ENCODE measurements at regions not wholly inside any gene's neighbourhood (a gene's known extent, or its start where the extent isn't known, plus 50 kb on each side); places are given as distances from the start of the nearest gene placed in this dataset.

DNA sequence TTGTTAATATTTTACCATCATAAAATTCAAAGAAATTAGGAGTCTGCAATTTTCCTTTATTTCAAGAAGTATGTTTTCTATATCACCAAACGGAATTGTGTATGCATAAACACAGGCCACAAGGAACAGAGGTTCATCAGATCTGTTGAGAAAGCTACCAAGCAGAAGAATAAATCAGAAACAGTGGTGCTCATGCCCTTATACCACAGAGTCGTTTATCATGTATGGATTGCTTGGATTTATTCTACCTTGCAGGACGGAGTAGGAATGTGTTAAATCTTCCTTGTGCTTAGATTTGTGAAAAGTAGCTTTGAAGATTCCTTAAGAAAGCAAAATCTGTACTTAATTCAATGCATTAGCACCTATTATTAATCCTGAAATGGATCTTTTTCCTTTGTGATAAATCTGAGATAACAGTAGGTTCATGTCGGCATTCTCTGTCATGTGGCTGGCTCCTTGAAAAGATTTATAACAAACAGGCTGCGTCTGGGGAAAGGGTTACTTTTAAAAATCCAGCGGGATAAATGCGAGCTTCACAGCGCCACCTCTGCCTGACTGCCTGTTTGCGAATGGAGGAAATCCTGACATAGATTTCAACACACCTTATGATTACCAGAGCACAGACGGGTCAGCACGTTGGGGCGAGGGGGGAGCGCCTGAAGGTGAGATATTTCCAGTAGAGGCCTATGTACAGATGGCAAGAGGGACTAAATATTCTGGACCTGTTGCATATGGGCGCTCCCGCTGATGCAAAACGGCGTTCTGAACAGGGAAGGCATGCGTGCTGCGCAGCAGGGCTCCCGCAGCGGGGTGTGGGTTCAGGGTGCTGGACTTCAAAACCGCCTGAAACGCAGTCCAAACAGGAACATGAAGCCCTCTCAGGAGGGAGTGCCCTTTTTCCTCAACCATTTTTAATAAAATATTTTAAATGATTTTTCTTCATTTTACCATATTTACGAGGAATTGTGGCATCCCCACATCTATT lies 445.5 kb upstream of the SGCG start:
- intact Hi-C loops (cut with DNase I), result no loop called here

DNA sequence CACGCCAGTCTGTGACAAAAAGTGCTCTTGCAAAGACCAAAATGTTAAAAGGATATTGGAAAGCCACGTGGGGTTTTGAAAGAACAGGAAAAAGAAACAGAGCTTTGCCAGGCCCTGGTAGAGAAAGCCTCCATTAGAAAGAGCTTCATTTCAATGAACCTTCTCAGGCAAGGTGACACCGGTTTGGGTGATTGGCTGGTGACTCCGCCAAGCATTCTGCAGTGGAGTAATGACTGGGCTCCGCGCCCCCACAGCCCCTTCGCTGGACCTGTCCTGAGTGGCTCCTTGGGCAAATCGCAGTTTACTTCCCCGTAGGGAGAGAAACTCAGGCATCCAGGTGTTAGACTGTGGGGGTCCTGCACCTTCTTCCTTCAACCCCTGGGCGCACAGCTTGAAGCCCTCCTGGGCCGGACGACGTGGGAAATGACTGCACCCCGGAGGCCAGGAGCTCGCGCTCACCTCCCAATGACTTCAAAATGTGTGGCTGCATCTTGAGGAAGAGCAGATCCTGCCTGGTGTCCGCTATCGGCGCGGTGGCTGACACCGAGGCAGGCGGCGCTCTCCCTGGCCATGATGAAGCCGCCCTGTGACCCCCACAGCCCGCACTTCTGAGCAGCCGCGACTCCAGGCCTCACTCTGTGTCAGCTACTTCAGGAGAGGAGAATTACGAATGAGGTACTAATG lies 444.6 kb upstream of the SGCG start:
- H3K4me1 ChIP-seq, result no peaks in the 10 kb centered on the region
- WGBS, 4 donors, result 63 to 77% (median 67%) methylated on average over 21 to 28 of the region's 28 CpGs

More for the DNA sequence above, 445.5 kb upstream of the SGCG start:
- 38 to 53% (median 48%) methylated on average over 24 of the region's 24 CpGs for WGBS, 4 donors
- peak overlapping the region in 2 of 12 donors; percentile 3 to 28 for H3K4me3 ChIP-seq
- TF ChIP-seq, protein P1, sequence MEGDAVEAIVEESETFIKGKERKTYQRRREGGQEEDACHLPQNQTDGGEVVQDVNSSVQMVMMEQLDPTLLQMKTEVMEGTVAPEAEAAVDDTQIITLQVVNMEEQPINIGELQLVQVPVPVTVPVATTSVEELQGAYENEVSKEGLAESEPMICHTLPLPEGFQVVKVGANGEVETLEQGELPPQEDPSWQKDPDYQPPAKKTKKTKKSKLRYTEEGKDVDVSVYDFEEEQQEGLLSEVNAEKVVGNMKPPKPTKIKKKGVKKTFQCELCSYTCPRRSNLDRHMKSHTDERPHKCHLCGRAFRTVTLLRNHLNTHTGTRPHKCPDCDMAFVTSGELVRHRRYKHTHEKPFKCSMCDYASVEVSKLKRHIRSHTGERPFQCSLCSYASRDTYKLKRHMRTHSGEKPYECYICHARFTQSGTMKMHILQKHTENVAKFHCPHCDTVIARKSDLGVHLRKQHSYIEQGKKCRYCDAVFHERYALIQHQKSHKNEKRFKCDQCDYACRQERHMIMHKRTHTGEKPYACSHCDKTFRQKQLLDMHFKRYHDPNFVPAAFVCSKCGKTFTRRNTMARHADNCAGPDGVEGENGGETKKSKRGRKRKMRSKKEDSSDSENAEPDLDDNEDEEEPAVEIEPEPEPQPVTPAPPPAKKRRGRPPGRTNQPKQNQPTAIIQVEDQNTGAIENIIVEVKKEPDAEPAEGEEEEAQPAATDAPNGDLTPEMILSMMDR (IDR thresholded peaks at IDR 0.05), result peak in 3 of 12 donors; percentile 8 to 17 (median 9)
- no peak for TF ChIP-seq POLR2A (IDR thresholded peaks at IDR 0.05)
- H3K4me1 ChIP-seq, result no peaks in the 10 kb centered on the region
- peaks cover 0 to 9% (median 0%) of the 10 kb centered on the region in 12 donors for H3K9me3 ChIP-seq
- DNase-seq (peak in 1 of 5 donors; percentile 25), ATAC-seq (peak in 2 of 4 donors; percentile 26 to 33)
- no peak overlapping the region for H3K27ac ChIP-seq
- H3K27me3 ChIP-seq, result peaks cover 0 to 3% (median 0%) of the 10 kb centered on the region in 9 donors
- no peaks in the 10 kb centered on the region for H3K36me3 ChIP-seq

DNA sequence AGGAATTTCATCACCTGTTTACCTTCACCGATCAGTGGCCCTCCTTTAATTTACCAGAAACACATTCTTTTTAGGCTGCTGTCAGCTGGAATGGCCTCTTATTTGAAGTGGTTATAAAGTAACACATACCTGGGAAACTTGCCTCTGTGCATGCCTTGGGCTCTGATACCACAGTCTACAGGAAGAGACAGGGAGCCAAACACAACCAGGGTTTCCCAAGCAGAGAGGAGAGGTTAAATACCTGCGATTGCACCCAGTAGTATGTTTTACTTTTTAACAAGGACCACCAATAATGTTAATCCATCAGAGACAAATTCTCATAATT lies 444.0 kb upstream of the SGCG start:
- no peak for TF ChIP-seq POLR2A (IDR thresholded peaks at IDR 0.05)
- TF ChIP-seq, protein P1 (IDR thresholded peaks at IDR 0.05), result no peak
- H3K4me3 ChIP-seq, result no peak overlapping the region
- H3K36me3 ChIP-seq, result no peaks in the 10 kb centered on the region
- ATAC-seq (no peak), DNase-seq (no peak)
- H3K4me1 ChIP-seq, result no peaks in the 10 kb centered on the region
- H3K9me3 ChIP-seq, result peaks cover 0 to 20% (median 0%) of the 10 kb centered on the region in 12 donors
- no peak overlapping the region for H3K27ac ChIP-seq
- peaks cover 0 to 3% (median 0%) of the 10 kb centered on the region in 9 donors for H3K27me3 ChIP-seq
- intact Hi-C loops (cut with DNase I), result no loop called here
- 50 to 66% (median 61%) methylated on average over 2 of the region's 2 CpGs for WGBS, 4 donors

More for the DNA sequence above, 444.6 kb upstream of the SGCG start:
- H3K27me3 ChIP-seq, result peaks cover 0 to 3% (median 0%) of the 10 kb centered on the region in 9 donors
- no peak overlapping the region for H3K27ac ChIP-seq
- no peak for DNase-seq
- H3K9me3 ChIP-seq, result peaks cover 0 to 17% (median 0%) of the 10 kb centered on the region in 12 donors
- intact Hi-C loops (cut with DNase I), result no loop called here
- TF ChIP-seq, protein P1 (IDR thresholded peaks at IDR 0.05), result no peak
- TF ChIP-seq POLR2A (IDR thresholded peaks at IDR 0.05), result no peak
- no peaks in the 10 kb centered on the region for H3K36me3 ChIP-seq
- ATAC-seq, result no peak
- H3K4me3 ChIP-seq, result no peak overlapping the region

DNA sequence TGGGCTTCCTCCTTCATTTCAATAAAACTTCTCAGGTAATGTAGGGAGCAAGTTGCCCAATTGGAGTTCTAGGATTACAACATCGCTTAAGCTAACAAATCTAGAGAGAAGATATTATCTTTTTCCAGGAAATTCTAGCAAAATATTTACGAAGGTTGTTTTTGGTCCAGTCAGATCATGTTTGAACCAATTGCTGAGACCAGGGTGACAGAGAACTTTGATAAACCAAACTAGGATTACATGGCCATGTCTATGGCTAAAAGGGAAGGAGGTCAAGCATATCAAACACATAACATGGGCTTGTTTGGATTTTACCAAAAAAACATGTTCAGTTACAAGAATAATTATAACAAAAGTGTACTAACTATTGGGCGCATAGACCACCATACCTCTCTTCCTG lies 442.4 kb upstream of the SGCG start:
- Histone ChIP-seq H3K9me3 (peaks cover 0 to 20% (median 0%) of the 10 kb centered on the region in 12 donors), H3K27ac (no peak overlapping the region), H3K36me3 (no peaks in the 10 kb centered on the region), H3K27me3 (peaks cover 0 to 3% (median 0%) of the 10 kb centered on the region in 9 donors), H3K4me1 (no peaks in the 10 kb centered on the region), H3K4me3 (no peak overlapping the region)
- TF ChIP-seq, protein P1 (IDR thresholded peaks at IDR 0.05), result no peak
- no peak for TF ChIP-seq POLR2A (IDR thresholded peaks at IDR 0.05)
- ATAC-seq (no peak), DNase-seq (no peak)
- WGBS, 4 donors, result 80 to 89% (median 87%) methylated on average over 3 of the region's 3 CpGs
- intact Hi-C loops (cut with DNase I), result no loop called here
